ENCODE measurements at regions not wholly inside any gene's neighbourhood (a gene's known extent, or its start where the extent isn't known, plus 50 kb on each side); places are given as distances from the start of the nearest gene placed in this dataset.

- TF ChIP-seq CTCF (IDR thresholded peaks at IDR 0.05) (no peak), POLR2AphosphoS5 (IDR thresholded peaks at IDR 0.05) (no peak), POLR2A (IDR thresholded peaks at IDR 0.05) (no peak), EP300 (IDR thresholded peaks at IDR 0.05) (no peak)
Observed at GRCh38 chr2:2540406-2540805, 209.3 kb upstream of the MYT1L start.

Measured in suprapubic skin (tissue), 4 donors.